CD14-positive monocyte (primary cell): ENCODE measurements at regions not wholly inside any gene's neighbourhood (a gene's known extent, or its start where the extent isn't known, plus 50 kb on each side); places are given as distances from the start of the nearest gene placed in this dataset.

Experiments
- DNase-seq, 3 donors: peaks; one replicate each; pipeline ENCODE4 v3.0.0-alpha.2; 2011 to 2022
- H2AFZ ChIP-seq: 2 replicates; pipeline ENCODE4 v1.6.0; 2012; ENCODE audit warnings: mild to moderate bottlenecking, low read depth, low read length, inconsistent platforms; ENCODE audit not compliant: insufficient read depth, poor library complexity, severe bottlenecking
- H3K27ac ChIP-seq, 2 donors: 1 replicate in 1 of 2; 2 replicates in 1 of 2; pipeline ENCODE4 v1.5.1; 2012 to 2013; ENCODE audit warnings: low read length in 2 of 2, control low read depth in 1 of 2, inconsistent platforms in 1 of 2, low read depth in 1 of 2, mild to moderate bottlenecking in 1 of 2
- H3K27me3 ChIP-seq, 2 donors: one replicate each; pipeline versions ENCODE4 v1.6.0 to v1.6.1; 2011 to 2013; ENCODE audit warnings: low read length in 2 of 2; ENCODE audit not compliant: control insufficient read depth in 2 of 2, insufficient read depth in 2 of 2
- H3K36me3 ChIP-seq, 2 donors: replicated peaks in 1 of 2; 1 replicate in 1 of 2; 2 replicates in 1 of 2; pipeline versions ENCODE4 v1.5.1 to v1.6.1; 2012 to 2013; ENCODE audit warnings: low read length in 2 of 2, control low read depth in 1 of 2, inconsistent platforms in 1 of 2, mild to moderate bottlenecking in 1 of 2; ENCODE audit not compliant: insufficient read depth in 2 of 2, control insufficient read depth in 1 of 2
- H3K4me1 ChIP-seq, 2 donors: 1 replicate in 1 of 2; 2 replicates in 1 of 2; pipeline versions ENCODE4 v1.5.1 to v1.6.1; 2012 to 2013; ENCODE audit warnings: low read length in 2 of 2, control low read depth in 1 of 2, inconsistent platforms in 1 of 2, mild to moderate bottlenecking in 1 of 2, moderate library complexity in 1 of 2; ENCODE audit not compliant: insufficient read depth in 2 of 2, control insufficient read depth in 1 of 2
- H3K4me2 ChIP-seq: replicated peaks from 2 replicates; pipeline ENCODE3; 2012; ENCODE audit warnings: low read length, moderate library complexity, mild to moderate bottlenecking; ENCODE audit not compliant: poor library complexity, severe bottlenecking; ENCODE audit errors: extremely low read depth
- H3K4me3 ChIP-seq, 3 experiments: fragments of 200-600 bp in 1 of 3; sonication (generic) in 1 of 3; replicated peaks in 1 of 3; 1 replicate in 2 of 3; 2 replicates in 1 of 3; pipeline ENCODE4 v1.5.1; 2011 to 2013; ENCODE audit warnings: low read length in 3 of 3, mild to moderate bottlenecking in 3 of 3, control low read depth in 2 of 3, low read depth in 2 of 3, inconsistent platforms in 1 of 3, moderate library complexity in 1 of 3
- H3K79me2 ChIP-seq: 2 replicates; pipeline ENCODE4 v1.6.0; 2012; ENCODE audit warnings: mild to moderate bottlenecking, control low read depth, inconsistent platforms, low read length, moderate library complexity; ENCODE audit not compliant: insufficient read depth
- H3K9ac ChIP-seq: 2 replicates; pipeline ENCODE4 v1.6.0; 2017; ENCODE audit warnings: low read length, mild to moderate bottlenecking; ENCODE audit not compliant: insufficient read depth, poor library complexity, severe bottlenecking
- H3K9me3 ChIP-seq, 2 donors: replicated peaks in 1 of 2; 1 replicate in 1 of 2; 2 replicates in 1 of 2; pipeline versions ENCODE4 v1.5.1 to v1.6.1; 2012 to 2013; ENCODE audit warnings: low read length in 2 of 2, control low read depth in 1 of 2; ENCODE audit not compliant: control insufficient read depth in 1 of 2, insufficient read depth in 1 of 2
- H4K20me1 ChIP-seq: 2 replicates; pipeline ENCODE4 v1.6.0; 2012; ENCODE audit warnings: mild to moderate bottlenecking, low read length, control low read depth, moderate library complexity; ENCODE audit not compliant: insufficient read depth
- H3K27ac Mint-ChIP-seq, 7 donors: one replicate each; pipeline ENCODE4 v1.8.0; 2020; ENCODE audit warnings: mild to moderate bottlenecking in 7 of 7, mixed read lengths in 7 of 7, moderate library complexity in 6 of 7, inconsistent platforms in 2 of 7
- H3K27me3 Mint-ChIP-seq, 3 donors: one replicate each; pipeline ENCODE4 v1.8.0; 2021 to 2022; ENCODE audit warnings: low read depth in 3 of 3, mild to moderate bottlenecking in 3 of 3, mixed read lengths in 3 of 3, moderate library complexity in 3 of 3, inconsistent platforms in 1 of 3
- H3K36me3 Mint-ChIP-seq, 2 donors: one replicate each; pipeline ENCODE4 v1.8.0; 2020; ENCODE audit warnings: mixed read lengths in 2 of 2, inconsistent platforms in 1 of 2, mild to moderate bottlenecking in 1 of 2
- H3K4me1 Mint-ChIP-seq: one replicate; pipeline ENCODE4 v1.8.0; 2020; ENCODE audit warnings: mild to moderate bottlenecking, mixed read lengths
- H3K4me3 Mint-ChIP-seq, 2 donors: one replicate each; pipeline ENCODE4 v1.8.0; 2020; ENCODE audit warnings: mild to moderate bottlenecking in 2 of 2, mixed read lengths in 2 of 2, moderate library complexity in 1 of 2
- H3K9me3 Mint-ChIP-seq, 7 donors: one replicate each; pipeline ENCODE4 v1.8.0; 2020 to 2022; ENCODE audit warnings: mixed read lengths in 7 of 7, mild to moderate bottlenecking in 6 of 7, moderate library complexity in 6 of 7, inconsistent platforms in 2 of 7
- WGBS: methylation state at CpG from one replicate; pipeline ENCODE4 v1.1.5; 2013; ENCODE audit warnings: missing lambda C conversion rate; ENCODE audit not compliant: insufficient coverage; 5-methylcytosine and 5-hydroxymethylcytosine counted together
- intact Hi-C, 2 donors: fragments of 100-400 bp; cut with micrococcal nuclease; formaldehyde crosslinking; loops; one replicate each; pipeline versions ENCODE4 v1.15.0 to v1.15.1; 2023
- TF ChIP-seq, protein P1 (sequence below): fragments of 200-600 bp; IDR thresholded peaks from one replicate; pipeline ENCODE4 v1.8.0; 2022; ENCODE audit warnings: antibody characterized with exemption, mild to moderate bottlenecking

DNA sequence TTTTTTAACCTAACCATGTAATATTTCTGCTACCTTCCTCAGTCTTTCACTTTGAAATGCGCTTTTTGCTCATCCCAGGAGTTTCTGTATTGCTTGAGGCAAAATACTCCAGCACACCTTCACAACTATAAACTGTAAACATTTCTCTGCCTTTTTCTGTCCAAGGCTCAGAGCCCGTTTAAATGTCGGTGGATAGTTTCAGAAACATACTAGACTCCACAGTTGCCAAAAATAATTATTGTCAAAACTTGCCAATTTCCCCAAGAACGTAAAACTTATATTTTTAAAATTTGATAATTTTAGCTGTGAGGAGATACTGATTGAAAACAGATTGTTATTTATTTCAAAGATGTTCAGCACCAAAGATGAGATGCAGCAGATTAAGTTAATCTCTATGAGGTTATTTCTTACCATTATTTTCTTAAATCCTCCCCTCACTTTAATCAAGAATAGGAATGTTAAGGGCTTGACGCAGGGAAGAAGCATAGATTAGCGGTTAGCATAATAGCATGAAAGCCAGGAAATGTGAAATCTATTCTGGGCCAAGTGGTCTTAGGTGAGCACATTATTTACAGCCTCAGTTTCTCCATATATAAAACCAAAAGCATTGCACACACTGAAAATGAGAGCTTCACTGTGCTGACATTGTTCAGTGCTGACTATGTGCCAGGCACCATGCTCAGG is 91.5 kb upstream of the ESRRG start:
- Mint-ChIP-seq H3K27ac (no peak overlapping the region), H3K4me1 (no peaks in the 10 kb centered on the region), H3K27me3 (no peaks in the 10 kb centered on the region), H3K9me3 (peaks cover 0 to 4% (median 0%) of the 10 kb centered on the region in 7 donors), H3K36me3 (no peaks in the 10 kb centered on the region), H3K4me3 (no peak overlapping the region)
- no peaks in the 10 kb centered on the region for H3K4me1 ChIP-seq
- WGBS: 91% methylated on average over 1 of the region's 6 CpGs
- H3K9me3 ChIP-seq: no peaks in the 10 kb centered on the region
- no peak overlapping the region for H2AFZ ChIP-seq
- no peaks in the 10 kb centered on the region for H3K79me2 ChIP-seq
- intact Hi-C loops: no loop called here
- H3K4me2 ChIP-seq: no peak overlapping the region
- no peaks in the 10 kb centered on the region for H4K20me1 ChIP-seq
- H3K9ac ChIP-seq: no peak overlapping the region
- no peak overlapping the region for H3K4me3 ChIP-seq
- no peak for DNase-seq
- H3K36me3 ChIP-seq: no peaks in the 10 kb centered on the region
- no peak overlapping the region for H3K27ac ChIP-seq
- H3K27me3 ChIP-seq: no peaks in the 10 kb centered on the region
- TF ChIP-seq, protein P1, sequence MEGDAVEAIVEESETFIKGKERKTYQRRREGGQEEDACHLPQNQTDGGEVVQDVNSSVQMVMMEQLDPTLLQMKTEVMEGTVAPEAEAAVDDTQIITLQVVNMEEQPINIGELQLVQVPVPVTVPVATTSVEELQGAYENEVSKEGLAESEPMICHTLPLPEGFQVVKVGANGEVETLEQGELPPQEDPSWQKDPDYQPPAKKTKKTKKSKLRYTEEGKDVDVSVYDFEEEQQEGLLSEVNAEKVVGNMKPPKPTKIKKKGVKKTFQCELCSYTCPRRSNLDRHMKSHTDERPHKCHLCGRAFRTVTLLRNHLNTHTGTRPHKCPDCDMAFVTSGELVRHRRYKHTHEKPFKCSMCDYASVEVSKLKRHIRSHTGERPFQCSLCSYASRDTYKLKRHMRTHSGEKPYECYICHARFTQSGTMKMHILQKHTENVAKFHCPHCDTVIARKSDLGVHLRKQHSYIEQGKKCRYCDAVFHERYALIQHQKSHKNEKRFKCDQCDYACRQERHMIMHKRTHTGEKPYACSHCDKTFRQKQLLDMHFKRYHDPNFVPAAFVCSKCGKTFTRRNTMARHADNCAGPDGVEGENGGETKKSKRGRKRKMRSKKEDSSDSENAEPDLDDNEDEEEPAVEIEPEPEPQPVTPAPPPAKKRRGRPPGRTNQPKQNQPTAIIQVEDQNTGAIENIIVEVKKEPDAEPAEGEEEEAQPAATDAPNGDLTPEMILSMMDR: no peak

DNA sequence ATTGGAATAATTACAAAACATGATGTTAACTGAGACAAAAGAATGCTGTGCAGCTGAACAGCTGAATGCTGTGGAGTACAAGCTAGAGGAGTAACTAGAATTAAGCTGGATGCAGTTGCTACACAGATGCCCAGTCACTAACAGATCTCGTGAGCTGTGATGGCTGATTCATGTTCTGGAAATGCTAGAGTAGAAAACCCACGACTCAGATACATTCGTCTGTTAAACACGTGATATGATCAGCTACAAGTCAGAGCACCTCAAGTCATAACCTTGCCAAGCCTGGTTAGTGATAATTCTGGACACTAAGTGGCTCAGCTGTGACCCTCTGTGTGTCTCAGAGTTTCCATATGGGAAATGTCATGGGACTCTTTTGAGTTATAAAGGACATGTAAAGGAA is 89.7 kb upstream of the ESRRG start:
- H3K36me3 Mint-ChIP-seq: no peaks in the 10 kb centered on the region
- intact Hi-C loops: no loop called here
- no peaks in the 10 kb centered on the region for H3K4me1 Mint-ChIP-seq
- DNase-seq: no peak
- no peak overlapping the region for H3K4me2 ChIP-seq
- no peaks in the 10 kb centered on the region for H4K20me1 ChIP-seq
- no peak overlapping the region for H3K4me3 ChIP-seq
- 88% methylated on average over 3 of the region's 4 CpGs for WGBS
- no peak overlapping the region for H3K27ac Mint-ChIP-seq
- H3K36me3 ChIP-seq: no peaks in the 10 kb centered on the region
- H3K27ac ChIP-seq: no peak overlapping the region
- no peak overlapping the region for H3K9ac ChIP-seq
- no peak overlapping the region for H3K4me3 Mint-ChIP-seq
- H3K79me2 ChIP-seq: no peaks in the 10 kb centered on the region
- H3K4me1 ChIP-seq: no peaks in the 10 kb centered on the region
- no peaks in the 10 kb centered on the region for H3K27me3 Mint-ChIP-seq
- no peak overlapping the region for H2AFZ ChIP-seq
- TF ChIP-seq, protein P1: no peak
- H3K9me3 Mint-ChIP-seq: peaks cover 0 to 5% (median 0%) of the 10 kb centered on the region in 7 donors
- no peaks in the 10 kb centered on the region for H3K9me3 ChIP-seq
- no peaks in the 10 kb centered on the region for H3K27me3 ChIP-seq
